GM18861 (cell line): ENCODE measurements at regions not wholly inside any gene's neighbourhood (a gene's known extent, or its start where the extent isn't known, plus 50 kb on each side); places are given as distances from the start of the nearest gene placed in this dataset.

Source experiments
- ATAC-seq: cut with Tn5 transposase; IDR thresholded peaks from one replicate; pipeline ENCODE4 v1.9.1; 2021; ENCODE audit not compliant: unreplicated experiment

DNA sequence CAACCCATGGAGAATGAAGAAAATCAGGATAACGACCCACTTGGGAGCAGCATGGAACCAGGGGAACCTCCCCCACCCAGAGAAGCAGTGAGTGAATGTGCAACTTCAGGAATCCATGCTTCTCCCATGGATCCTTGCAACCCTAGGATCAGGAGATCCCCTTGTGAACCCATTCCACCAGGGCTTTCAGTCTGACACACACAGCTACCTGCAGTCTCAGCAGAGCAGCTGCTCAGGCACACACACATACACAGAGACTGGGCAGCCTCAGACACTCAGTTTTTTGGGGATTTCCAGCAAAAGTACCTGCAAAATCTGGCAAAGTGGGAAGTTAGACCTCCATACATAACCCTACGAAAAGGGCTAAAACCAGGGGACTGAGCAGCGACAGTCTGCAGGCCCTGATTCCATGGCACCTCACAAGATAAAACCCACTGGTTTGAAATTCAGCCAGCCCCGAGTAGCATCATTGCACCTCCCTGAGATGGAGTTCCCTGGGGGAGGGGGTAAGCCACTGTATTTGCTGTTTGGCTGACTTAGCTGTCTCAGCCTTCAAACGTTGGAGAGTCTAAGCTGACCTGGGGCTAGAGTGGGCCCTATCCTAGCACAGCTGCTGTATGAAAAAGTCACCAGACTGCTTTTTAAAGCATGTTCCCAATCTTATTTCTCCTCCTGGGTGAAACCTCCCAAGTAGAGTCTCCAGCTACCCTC lies 737.5 kb upstream of the NDST4 start:
- ATAC-seq = no peak

DNA sequence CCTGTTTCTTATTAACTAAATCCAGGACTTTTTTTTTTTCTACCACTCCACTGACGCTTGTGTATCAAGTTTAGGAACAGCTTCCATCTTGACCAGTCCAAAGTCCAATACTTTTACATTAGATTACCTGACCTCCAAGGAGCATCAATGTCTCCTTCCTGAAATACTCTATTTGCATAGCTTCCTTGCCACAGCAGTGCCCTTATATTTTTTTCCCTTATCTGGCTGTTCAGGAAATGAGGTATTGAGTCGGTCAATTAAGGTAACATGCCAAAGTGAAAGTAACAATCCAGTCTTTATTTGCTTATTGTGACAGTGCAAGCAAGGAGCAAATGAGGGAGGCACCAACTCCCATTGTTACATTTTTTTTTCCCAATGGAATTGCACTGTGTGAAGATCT lies 730.8 kb upstream of the NDST4 start:
- ATAC-seq = no peak

DNA sequence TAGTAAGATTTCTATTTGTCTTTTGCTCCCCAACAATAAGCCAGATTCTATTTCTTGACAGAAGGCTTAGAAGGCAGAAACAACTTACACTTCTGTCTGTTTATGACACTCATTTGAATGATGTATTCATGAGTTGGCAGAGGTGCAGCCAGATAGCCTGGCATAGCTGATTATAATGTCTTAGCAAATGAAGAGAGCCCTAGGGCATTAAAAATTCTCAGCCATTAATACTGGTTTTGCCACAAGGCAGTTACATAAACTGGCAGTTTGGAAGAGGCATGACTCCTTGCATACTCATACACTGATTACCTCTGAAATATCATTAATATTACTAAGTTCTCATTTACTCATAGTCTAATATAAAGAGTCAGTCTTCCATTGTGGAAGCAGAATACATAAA lies 728.5 kb upstream of the NDST4 start:
- ATAC-seq = no peak

DNA sequence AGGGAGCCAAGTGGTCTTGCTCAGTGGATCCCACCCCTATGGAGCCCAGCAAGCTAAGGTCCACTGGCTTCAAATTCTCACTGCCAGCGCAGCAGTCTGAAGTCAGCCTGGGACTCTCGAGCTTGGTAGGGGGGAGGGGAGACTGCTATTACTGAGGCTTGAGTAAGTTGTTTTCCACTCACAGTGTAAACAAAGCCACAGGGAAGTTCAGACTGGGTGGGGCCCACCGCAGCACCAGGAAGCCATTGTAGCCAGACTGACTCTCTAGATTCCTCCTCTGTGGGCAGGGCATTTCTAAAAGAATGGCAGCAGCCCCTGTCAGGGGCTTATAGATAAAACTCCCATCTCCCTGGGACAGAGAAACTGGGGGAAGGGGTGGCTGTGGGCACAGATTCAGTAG lies 721.0 kb upstream of the NDST4 start:
- no peak for ATAC-seq

DNA sequence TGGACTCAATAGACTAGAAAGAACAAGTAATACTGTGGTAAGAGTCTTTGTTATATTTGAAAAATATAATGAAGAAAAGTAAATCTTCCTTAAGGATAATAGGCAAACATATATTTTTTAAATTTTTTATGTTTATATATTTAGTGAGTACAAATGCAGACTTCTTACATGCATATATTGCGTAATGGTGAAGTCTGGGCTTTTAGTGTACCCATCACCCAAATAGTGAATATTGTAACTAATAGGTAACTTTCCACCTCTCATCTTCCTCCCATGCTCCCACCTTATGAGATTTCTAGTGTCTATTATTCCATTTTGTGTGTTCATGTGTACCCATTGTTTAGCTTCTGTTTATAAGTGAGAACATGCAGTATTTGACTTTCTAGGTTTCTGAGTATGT lies 711.2 kb upstream of the NDST4 start:
- ATAC-seq = no peak

DNA sequence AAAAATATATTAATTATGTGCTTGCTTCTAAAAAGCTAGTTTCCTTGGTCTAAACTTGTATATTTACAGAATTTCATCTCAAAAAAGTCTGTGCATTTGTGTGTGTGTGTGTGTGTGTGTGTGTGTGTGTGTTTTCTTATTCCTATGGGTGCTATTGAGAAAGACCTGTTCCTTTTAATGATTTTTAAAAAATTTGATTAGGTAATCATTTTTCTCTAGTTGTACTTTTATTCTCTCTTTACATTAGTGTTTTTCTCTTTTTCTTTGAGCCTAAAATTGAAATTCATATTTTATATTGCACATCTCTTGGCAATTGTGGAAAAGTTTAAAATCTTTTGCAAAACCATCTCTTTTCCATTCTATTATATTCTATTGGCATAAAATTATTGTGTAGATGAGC lies 690.4 kb upstream of the NDST4 start:
- no peak for ATAC-seq

DNA sequence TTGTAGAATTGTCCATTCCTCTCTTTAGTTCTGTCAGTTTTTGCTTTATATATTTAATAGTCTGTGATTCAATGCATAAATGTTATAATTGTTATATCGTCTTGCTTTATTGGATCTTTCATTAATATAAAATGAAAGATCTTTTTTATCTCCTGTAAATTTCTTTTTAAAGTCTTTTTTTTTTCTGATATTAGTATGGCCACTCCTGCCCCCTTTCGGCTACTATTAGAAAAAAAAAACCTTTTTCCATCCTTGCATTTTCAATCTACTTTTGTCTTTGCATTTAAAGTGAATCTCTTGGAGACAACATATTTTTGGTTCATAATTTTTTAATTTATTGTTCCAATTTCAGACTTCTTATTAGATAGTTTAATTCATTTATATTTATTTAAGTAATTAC lies 677.4 kb upstream of the NDST4 start:
- ATAC-seq = no peak

DNA sequence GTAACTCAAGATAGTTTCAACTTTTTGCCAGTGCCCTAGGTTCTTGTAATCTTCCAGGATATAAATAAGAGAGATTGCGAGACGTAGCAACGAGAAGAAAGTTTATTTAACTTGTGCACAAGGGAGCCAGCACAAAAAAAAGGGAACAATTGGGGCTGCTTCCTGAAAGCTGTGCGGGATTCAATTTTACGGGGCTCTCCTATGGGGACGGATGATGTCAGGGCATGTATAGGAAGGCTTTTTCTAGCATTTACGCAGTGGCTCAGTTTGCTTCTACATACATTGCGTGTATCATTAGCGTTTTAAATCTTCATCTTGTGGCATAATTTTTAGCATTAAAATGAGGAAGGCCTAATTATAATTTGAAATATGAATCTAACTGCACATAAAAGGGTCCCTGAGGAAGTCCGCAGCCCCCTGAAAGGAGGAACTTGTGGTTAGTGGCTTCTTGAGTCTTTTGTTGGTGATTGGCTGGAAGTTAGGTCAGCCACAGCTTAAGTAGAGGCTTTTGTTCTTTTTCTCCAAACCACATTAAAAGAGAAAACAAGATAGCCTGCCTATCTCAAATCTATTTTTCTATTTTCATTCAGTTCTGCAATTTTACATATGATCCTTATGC lies 668.2 kb upstream of the NDST4 start:
- ATAC-seq = no peak

DNA sequence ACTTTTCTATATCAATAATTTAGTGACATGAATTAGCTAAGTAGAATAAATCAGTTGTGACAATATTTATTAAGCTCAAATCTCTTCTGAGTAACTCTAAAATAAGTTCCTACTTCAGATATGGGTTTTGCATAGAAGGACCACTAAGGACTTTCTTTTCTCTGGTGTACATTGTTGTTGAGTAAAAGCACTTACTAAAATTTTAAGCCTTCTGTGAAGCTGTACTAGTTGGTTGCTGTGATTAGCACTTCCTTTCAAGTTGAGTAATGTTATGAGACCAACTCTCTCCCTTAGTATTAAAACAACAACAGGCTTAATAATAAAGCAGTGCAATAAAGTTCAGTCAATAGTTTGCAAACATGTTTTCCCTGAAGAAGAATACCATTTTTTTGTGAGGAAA lies 667.4 kb upstream of the NDST4 start:
- ATAC-seq = no peak

DNA sequence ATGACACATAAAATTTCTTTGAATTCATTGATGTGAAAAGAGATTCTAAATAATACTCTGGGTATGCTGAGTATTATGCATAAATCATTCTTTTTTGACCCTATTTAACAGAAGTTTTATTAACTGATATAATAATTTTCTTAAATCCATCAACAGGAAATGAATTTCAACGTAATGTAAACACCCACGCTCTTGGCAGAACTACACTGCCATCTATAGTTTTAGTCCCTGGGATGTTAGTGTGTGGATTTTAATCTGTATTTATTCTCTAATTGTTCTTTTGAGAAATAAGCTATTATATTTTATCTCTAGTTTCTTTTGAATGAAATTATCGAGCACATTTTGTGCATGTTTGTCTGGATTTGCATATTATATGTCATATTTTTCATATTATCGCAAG lies 666.8 kb upstream of the NDST4 start:
- no peak for ATAC-seq

DNA sequence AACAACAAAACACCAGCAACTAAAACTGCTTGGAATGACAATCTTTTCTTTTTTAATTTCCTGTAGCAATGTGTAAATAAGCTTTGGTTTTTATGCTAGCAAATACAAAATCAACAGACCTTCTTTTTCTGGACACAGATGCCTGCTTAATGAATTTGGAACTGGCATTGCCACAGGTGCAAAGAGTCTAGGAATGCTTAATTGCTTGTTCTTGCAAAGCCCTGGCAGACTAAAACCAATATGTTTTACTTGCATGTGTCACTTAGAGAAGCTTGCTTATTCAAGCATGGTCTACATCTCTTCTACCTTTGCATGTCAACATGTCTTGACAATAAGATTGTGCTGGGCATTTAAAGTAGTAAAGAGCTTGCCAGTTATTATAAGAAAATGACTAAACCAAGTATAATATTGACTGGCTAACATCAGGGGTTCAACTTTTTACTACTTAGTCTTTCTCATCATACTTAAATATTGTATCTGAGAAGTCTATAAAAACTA lies 656.7 kb upstream of the NDST4 start:
- ATAC-seq = no peak

DNA sequence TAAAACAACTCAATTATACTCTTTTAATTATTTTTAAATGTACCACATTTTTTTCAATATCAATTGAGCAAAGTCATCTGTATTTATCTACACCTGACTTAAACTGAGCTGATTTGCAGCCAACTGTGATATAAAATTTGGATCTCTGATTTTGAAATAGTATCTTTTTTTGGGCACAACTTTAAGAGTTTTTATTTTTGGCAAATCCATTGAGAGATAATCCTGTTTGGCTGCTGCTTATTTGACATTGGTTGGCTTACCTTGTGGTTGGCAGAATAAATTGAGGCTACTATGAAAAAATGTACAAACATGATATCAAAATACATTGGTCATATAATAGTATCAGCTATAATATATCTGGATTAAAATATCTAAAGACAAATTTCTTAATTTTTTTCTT lies 656.0 kb upstream of the NDST4 start:
- ATAC-seq = no peak

DNA sequence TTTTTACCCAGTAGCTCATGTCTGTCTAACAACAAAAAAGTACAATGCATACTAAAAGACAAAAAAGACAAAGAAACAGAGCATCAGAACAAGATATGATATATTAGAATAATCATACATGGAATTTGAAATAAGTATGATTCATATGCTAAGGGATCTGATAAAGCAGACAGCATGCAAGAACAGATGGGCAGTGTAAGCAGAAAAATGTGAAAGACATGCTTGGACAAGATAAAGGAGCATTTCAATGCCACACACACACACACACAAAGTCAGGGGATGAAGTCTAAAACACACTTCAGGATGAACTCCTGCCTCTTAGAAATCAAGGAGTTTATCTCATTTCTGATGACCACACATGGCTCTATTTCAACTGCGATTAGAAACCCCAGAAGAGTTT lies 649.6 kb upstream of the NDST4 start:
- ATAC-seq = no peak

DNA sequence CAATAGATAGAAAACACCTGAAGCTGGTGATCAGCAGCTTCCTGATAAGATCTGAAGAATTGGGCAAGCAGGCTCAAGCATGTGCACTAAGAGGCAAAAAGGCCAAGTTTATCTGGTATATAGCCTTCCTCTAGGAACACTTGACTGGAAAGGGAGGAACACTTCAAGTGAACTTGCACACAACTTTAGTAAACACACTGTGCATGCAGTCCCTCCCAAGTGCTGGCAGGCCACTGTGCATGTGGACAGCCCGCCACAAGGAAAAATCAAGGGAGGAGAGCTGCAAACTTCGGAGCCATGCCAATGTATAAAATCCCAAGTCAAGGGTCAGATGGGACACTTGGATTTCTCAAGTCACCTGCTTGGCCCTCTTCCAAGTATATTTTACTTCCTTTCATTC lies 645.8 kb upstream of the NDST4 start:
- no peak for ATAC-seq

DNA sequence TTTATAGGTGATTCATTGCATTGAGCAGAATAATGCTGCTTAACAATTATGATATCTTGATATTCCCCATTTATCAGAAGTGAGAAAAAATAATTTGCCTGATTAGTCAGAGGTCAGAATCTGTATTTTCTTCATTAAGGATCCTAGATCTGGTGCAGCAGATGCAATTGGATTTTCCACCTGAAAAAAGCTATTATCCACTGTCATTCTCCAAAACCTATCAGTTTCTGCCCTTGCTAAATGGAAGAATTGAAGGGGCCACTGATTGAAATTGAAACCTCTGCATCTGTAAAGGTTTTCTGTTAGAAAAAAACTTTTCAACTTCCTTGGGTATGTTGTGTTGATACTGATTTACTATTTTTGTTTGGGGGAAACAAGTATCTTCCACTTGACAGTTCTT lies 636.0 kb upstream of the NDST4 start:
- no peak for ATAC-seq

DNA sequence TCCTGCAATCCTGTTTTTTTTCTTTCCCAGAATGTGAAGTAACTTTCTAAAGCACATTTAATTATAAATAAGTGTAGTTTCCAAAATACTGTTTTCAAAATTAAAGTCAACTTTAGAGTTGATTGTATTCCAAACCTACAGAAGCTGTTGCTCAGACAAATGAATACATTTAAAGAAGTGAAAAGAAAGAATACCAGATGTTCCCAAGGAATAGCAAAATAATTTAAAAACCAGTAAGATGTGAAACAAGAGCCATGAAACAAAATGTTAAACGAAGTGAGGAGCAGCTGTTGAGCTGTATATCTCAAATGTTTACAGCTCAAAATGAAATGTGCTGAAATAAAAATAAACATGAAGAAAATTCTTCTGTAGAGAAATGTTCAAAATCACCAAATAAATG lies 627.4 kb upstream of the NDST4 start:
- no peak for ATAC-seq

DNA sequence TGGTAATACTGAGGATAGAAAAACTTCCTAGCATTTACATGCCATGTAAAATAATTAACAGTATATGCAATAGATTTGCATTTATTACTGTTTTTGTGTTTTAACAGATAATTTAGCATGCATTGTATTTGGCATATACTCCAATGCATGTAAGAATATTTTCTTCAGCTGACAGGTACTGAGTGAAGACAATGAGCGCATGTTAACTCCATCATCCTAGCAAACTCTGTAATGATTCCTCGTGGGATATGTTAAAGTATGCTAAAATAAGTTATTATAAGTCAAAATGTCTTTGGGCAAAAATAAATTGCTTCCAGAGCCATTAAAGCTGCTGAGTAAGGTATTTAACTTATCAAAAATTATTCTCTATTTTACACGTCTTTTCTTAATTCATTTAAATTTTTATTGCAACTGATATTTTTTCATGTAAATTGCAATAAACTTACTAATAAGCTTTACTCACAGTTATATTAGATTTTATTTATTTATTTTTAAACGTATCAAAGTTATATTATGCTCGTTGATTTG lies 616.4 kb upstream of the NDST4 start:
- ATAC-seq = no peak

DNA sequence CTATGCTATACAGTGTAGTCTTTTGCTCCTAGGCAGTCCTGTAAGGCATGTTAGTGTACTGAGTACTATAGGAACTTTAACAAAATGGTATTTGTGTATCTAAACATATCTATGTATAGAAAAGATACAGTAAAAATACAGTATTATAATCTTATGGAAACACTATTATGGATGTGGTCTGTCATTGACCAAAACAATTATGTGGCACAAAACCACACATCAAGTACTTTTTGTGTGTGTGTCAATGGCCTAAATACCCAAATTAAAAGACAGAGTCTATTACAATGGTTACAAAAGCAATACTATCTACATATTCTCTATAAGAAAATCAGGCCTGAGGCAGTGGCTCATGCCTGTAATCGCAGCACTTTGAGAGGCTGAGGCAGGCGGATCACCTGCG lies 610.2 kb upstream of the NDST4 start:
- no peak for ATAC-seq

DNA sequence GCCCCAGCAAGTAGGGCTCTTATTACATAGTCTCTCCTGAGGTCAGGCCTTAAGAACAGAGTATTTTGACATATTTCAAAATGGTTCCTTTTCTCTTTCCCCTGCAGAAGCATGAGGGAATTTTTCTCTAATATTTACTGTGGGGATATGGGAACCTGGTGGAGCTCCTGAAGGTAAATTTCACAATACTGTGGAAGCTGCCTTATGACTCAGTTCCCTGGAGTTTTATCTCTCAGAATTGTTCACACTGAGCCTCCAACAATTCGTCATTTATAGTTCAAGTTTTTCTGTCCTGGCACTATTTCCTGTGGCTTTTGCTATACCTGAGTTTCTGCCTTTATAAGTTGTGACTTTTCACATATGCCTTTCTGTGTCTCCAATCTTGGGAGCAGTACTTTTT lies 607.2 kb upstream of the NDST4 start:
- ATAC-seq = no peak

DNA sequence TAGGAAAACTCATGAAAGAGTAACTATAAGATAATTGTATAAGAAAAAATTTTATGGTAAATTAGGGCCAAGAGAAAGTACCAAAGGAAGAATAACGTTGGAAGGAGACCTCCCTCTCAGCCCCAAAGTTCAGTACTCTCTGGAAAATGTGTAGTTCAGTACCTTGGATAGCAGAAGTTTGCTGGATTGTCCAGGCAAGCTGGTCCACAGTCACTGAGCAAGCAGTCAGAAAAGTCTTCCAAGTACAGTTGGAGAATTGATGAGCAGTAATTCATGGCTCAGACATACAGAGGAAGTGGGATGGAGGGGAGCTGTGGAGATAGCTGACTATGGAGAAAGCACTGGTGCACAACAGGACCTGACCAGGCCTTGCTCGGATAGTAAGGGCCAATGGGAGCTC lies 598.2 kb upstream of the NDST4 start:
- ATAC-seq = no peak

DNA sequence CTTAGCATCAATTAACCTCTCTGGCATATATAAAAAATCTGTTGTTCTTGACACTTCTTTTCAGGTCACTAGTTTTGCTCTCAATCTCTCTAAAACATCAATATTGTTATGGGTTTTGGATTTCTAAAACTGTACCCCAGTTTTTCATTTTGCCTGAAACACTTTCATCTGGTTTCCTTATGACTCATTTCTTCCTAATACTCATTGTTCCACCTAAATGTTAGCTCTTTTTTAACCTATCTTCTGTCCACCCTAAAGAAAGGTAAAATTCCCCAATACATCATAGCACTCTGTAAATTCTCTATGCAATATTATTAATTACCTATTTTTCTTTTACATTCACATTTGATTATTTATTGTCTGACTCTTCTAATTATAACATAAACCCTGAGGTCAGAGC lies 575.5 kb upstream of the NDST4 start:
- ATAC-seq = no peak

DNA sequence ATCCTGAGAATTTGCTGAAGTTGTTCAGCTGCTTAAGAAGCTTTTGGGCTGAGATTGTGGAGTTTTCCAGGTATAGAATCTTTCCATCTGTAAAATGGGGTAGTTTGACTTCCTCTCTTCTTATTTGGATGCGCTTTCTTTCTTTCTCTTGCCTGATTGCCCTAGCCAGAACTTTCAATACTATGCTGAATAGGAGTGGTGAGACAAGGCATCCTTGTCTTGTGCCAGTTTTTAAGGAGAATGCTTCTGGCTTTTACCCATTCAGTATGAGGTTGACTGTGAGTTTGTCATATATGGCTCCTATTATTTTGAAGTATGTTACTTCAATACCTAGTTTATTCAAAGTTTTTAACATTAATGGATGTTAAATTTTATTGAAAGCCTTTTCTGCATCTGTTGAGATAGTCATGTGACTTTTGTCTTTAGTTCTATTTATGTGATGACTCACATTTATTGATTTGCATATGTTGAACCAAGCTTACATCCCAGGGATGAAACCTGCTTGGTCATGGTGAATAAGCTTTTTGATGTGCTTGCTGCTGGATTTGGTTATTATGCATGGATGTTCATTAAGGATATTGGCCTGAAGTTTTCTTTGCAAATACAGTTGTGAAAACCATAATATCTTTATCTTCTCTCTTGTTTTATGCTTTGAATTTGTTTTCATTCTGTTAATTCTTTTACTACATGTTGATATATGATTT lies 573.8 kb upstream of the NDST4 start:
- no peak for ATAC-seq
